Skeletal muscle tissue (tissue), 3 donors: ENCODE measurements at regions not wholly inside any gene's neighbourhood (a gene's known extent, or its start where the extent isn't known, plus 50 kb on each side); places are given as distances from the start of the nearest gene placed in this dataset.
"Not testable (repeated sequence)": the region's sequence is repeated elsewhere in the genome, so short reads cannot be mapped to it uniquely, and the experiment has no call there.

Experiments
- H3K27ac ChIP-seq: one replicate; pipeline ENCODE4 v1.7.0; 2013; ENCODE audit warnings: mild to moderate bottlenecking, low read depth, low read length, inconsistent platforms
- H3K27me3 ChIP-seq, 3 donors: one replicate each; pipeline ENCODE4 v1.7.0; 2013; ENCODE audit warnings: low read length in 3 of 3; ENCODE audit not compliant: control insufficient read depth in 3 of 3, insufficient read depth in 3 of 3
- H3K36me3 ChIP-seq, 3 donors: one replicate each; pipeline ENCODE4 v1.7.0; 2013; ENCODE audit warnings: low read length in 3 of 3; ENCODE audit not compliant: control insufficient read depth in 3 of 3, insufficient read depth in 3 of 3
- H3K4me1 ChIP-seq, 3 donors: one replicate each; pipeline ENCODE4 v1.7.0; 2013; ENCODE audit warnings: low read length in 3 of 3, mild to moderate bottlenecking in 3 of 3; ENCODE audit not compliant: control insufficient read depth in 3 of 3, insufficient read depth in 3 of 3
- H3K4me3 ChIP-seq, 3 donors: one replicate each; pipeline ENCODE4 v1.7.0; 2013; ENCODE audit warnings: low read length in 3 of 3
- H3K9ac ChIP-seq, 3 donors: one replicate each; pipeline ENCODE4 v1.7.0; 2013; ENCODE audit warnings: low read length in 3 of 3, mild to moderate bottlenecking in 3 of 3, moderate library complexity in 2 of 3, low read depth in 1 of 3
- H3K9me3 ChIP-seq, 3 donors: one replicate each; pipeline ENCODE4 v1.7.0; 2013; ENCODE audit warnings: low read length in 3 of 3; ENCODE audit not compliant: control insufficient read depth in 3 of 3
- donor health status: Osteomylitis.

- Histone ChIP-seq H3K4me1 (peaks cover 0 to 4% (median 3%) of the 10 kb centered on the region in 3 donors), H3K4me3 (no peak overlapping the region)
Observed at GRCh38 chr6:168848797-168849196, 404.8 kb downstream of the THBS2 start.

GRCh38 chr6:168844821-168845609, 404.0 kb downstream of the SMOC2 start:
- no peaks in the 10 kb centered on the region for H3K27me3 ChIP-seq
- H3K36me3 ChIP-seq: no peaks in the 10 kb centered on the region
- H3K27ac ChIP-seq: no peak overlapping the region
- H3K4me3 ChIP-seq: no peak overlapping the region
- H3K4me1 ChIP-seq: no peaks in the 10 kb centered on the region
- H3K9ac ChIP-seq: no peak overlapping the region
- no peaks in the 10 kb centered on the region for H3K9me3 ChIP-seq

More at GRCh38 chr6:168848797-168849196, 404.8 kb downstream of the THBS2 start:
- H3K9ac ChIP-seq: no peak overlapping the region
- no peaks in the 10 kb centered on the region for H3K27me3 ChIP-seq
- no peaks in the 10 kb centered on the region for H3K36me3 ChIP-seq
- no peak overlapping the region for H3K27ac ChIP-seq
- H3K9me3 ChIP-seq: no peaks in the 10 kb centered on the region

GRCh38 chr6:168842632-168843212, 401.7 kb downstream of the SMOC2 start:
- not testable (repeated sequence) for H3K27me3 ChIP-seq, H3K9ac ChIP-seq, H3K4me1 ChIP-seq, H3K4me3 ChIP-seq, H3K27ac ChIP-seq, H3K9me3 ChIP-seq, H3K36me3 ChIP-seq

- Histone ChIP-seq H3K4me1 (no peaks in the 10 kb centered on the region), H3K9me3 (no peaks in the 10 kb centered on the region), H3K4me3 (no peak overlapping the region), H3K36me3 (no peaks in the 10 kb centered on the region), H3K27ac (no peak overlapping the region), H3K9ac (no peak overlapping the region), H3K27me3 (peaks cover 0 to 6% (median 3%) of the 10 kb centered on the region in 3 donors)
Observed at GRCh38 chr6:168841609-168842278, 400.8 kb downstream of the SMOC2 start.

GRCh38 chr6:168840932-168841331, 399.9 kb downstream of the SMOC2 start:
- not testable (repeated sequence) for H3K27me3 ChIP-seq, H3K9me3 ChIP-seq, H3K27ac ChIP-seq, H3K36me3 ChIP-seq, H3K9ac ChIP-seq, H3K4me3 ChIP-seq, H3K4me1 ChIP-seq

- not testable (repeated sequence) for H3K9ac ChIP-seq, H3K4me1 ChIP-seq, H3K9me3 ChIP-seq, H3K27ac ChIP-seq, H3K36me3 ChIP-seq, H3K4me3 ChIP-seq
- H3K27me3 ChIP-seq: peaks cover 3 to 12% (median 4%) of the 10 kb centered on the region in 3 donors
Observed at GRCh38 chr6:168840299-168840698, 399.3 kb downstream of the SMOC2 start.

- H3K4me3 ChIP-seq: no peak overlapping the region
- H3K27ac ChIP-seq: no peak overlapping the region
Observed at GRCh38 chr6:168838037-168838399, 397.0 kb downstream of the SMOC2 start.

GRCh38 chr6:168837254-168838036, 396.5 kb downstream of the SMOC2 start:
- Histone ChIP-seq H3K4me1 (no peaks in the 10 kb centered on the region), H3K27ac (no peak overlapping the region), H3K36me3 (no peaks in the 10 kb centered on the region), H3K9ac (no peak overlapping the region), H3K4me3 (no peak overlapping the region), H3K27me3 (peaks cover 3 to 12% (median 4%) of the 10 kb centered on the region in 3 donors), H3K9me3 (no peaks in the 10 kb centered on the region)

More at GRCh38 chr6:168838037-168838399, 397.0 kb downstream of the SMOC2 start:
- Histone ChIP-seq H3K9me3 (no peaks in the 10 kb centered on the region), H3K9ac (no peak overlapping the region), H3K27me3 (peaks cover 3 to 12% (median 4%) of the 10 kb centered on the region in 3 donors), H3K4me1 (no peaks in the 10 kb centered on the region), H3K36me3 (no peaks in the 10 kb centered on the region)

- Histone ChIP-seq H3K4me1 (no peaks in the 10 kb centered on the region), H3K4me3 (no peak overlapping the region), H3K36me3 (no peaks in the 10 kb centered on the region), H3K9me3 (no peaks in the 10 kb centered on the region), H3K27me3 (peaks cover 3 to 12% (median 4%) of the 10 kb centered on the region in 3 donors), H3K27ac (no peak overlapping the region), H3K9ac (no peak overlapping the region)
Observed at GRCh38 chr6:168835991-168836390, 395.0 kb downstream of the SMOC2 start.
